HG03135 (cell line): ENCODE measurements at regions not wholly inside any gene's neighbourhood (a gene's known extent, or its start where the extent isn't known, plus 50 kb on each side); places are given as distances from the start of the nearest gene placed in this dataset.

Source experiments
- ATAC-seq: cut with Tn5 transposase; IDR thresholded peaks from one replicate; pipeline ENCODE4 v1.9.1; 2021; ENCODE audit warnings: mild to moderate bottlenecking, moderate library complexity; ENCODE audit not compliant: unreplicated experiment

- ATAC-seq, result no peak
These were observed 579.4 kb upstream of the SEL1L start for GRCh38 chr14:82113007-82113406.

GRCh38 chr14:82113710-82114109 lies 580.1 kb upstream of the SEL1L start:
- ATAC-seq, result no peak

- ATAC-seq, result no peak
These were observed 583.1 kb upstream of the SEL1L start for GRCh38 chr14:82116721-82117120.

GRCh38 chr14:82122655-82123054 lies 589.0 kb upstream of the SEL1L start:
- no peak for ATAC-seq

GRCh38 chr14:82124511-82124910 lies 590.9 kb upstream of the SEL1L start:
- ATAC-seq, result no peak

GRCh38 chr14:82126006-82126405 lies 592.4 kb upstream of the SEL1L start:
- no peak for ATAC-seq

- no peak for ATAC-seq
These were observed 600.8 kb upstream of the SEL1L start for GRCh38 chr14:82134411-82134810.

- ATAC-seq, result no peak
These were observed 604.8 kb upstream of the SEL1L start for GRCh38 chr14:82138431-82138830.

GRCh38 chr14:82146846-82147245 lies 613.2 kb upstream of the SEL1L start:
- ATAC-seq, result no peak

GRCh38 chr14:82153689-82154088 lies 620.0 kb upstream of the SEL1L start:
- no peak for ATAC-seq

GRCh38 chr14:82159624-82160023 lies 626.0 kb upstream of the SEL1L start:
- ATAC-seq, result no peak

GRCh38 chr14:82180139-82180538 lies 646.5 kb upstream of the SEL1L start:
- no peak for ATAC-seq

- ATAC-seq, result no peak
These were observed 649.0 kb upstream of the SEL1L start for GRCh38 chr14:82182646-82183045.

GRCh38 chr14:82190742-82191141 lies 657.1 kb upstream of the SEL1L start:
- ATAC-seq, result no peak

- ATAC-seq, result no peak
These were observed 658.7 kb upstream of the SEL1L start for GRCh38 chr14:82192387-82192786.

GRCh38 chr14:82223276-82223675 lies 689.6 kb upstream of the SEL1L start:
- no peak for ATAC-seq

- ATAC-seq, result no peak
These were observed 691.0 kb upstream of the SEL1L start for GRCh38 chr14:82224610-82225009.

- ATAC-seq, result no peak
These were observed 697.1 kb upstream of the SEL1L start for GRCh38 chr14:82230748-82231147.

- no peak for ATAC-seq
These were observed 705.0 kb upstream of the SEL1L start for GRCh38 chr14:82238649-82239048.

- no peak for ATAC-seq
These were observed 705.6 kb upstream of the SEL1L start for GRCh38 chr14:82239223-82239622.

GRCh38 chr14:82244791-82245190 lies 711.1 kb upstream of the SEL1L start:
- ATAC-seq, result no peak

GRCh38 chr14:82251494-82251893 lies 717.8 kb upstream of the SEL1L start:
- no peak for ATAC-seq

GRCh38 chr14:82270286-82270685 lies 736.6 kb upstream of the SEL1L start:
- ATAC-seq, result no peak

- no peak for ATAC-seq
These were observed 765.2 kb upstream of the SEL1L start for GRCh38 chr14:82298811-82299210.
